NCI-H748 (cell line): ENCODE measurements at regions not wholly inside any gene's neighbourhood (a gene's known extent, or its start where the extent isn't known, plus 50 kb on each side); places are given as distances from the start of the nearest gene placed in this dataset.

ENCODE experiments used
- DNase-seq: peaks from one replicate; lab custom pipeline; 2025; ENCODE audit not compliant: unreplicated experiment; lab: John Stamatoyannopoulos, UW

DNA sequence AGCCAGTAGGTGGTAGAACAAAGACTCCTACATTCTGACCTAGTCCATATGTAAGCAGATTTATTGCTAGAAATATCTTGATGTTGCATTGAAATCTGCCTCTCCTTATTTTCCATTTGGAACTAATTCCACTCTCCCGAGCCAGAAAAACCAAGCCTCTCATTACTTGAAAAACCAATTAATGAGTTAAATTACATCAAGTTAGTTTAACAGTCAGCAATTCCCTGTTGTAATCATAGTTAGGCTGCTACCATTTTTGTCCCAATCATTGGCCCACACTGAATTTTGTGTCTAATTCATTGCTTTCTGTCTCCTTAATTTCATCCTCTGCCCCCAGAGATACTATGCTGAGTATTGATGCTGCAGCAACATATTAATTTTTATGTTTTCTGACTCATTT is 168.3 kb upstream of the TNP1 start:
- no peak for DNase-seq

DNA sequence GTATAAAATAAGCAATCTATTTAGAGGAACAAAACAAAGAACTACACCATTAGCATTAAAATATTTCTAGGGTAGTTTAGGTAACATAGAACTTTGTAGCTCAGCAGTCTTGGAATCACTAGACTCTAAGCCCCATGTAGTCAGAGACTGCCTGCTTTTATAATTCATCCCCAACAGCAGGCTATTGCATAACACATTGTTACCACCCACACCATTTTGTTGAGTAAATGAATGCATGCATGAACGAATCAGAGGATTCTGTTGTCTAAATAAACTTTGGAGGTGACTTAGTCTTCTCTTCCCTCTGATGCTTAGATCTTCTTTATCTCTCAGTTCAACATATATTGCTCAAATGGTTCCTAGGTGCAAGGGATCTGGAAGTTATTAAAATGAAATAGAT is 167.6 kb upstream of the TNP1 start:
- no peak for DNase-seq

DNA sequence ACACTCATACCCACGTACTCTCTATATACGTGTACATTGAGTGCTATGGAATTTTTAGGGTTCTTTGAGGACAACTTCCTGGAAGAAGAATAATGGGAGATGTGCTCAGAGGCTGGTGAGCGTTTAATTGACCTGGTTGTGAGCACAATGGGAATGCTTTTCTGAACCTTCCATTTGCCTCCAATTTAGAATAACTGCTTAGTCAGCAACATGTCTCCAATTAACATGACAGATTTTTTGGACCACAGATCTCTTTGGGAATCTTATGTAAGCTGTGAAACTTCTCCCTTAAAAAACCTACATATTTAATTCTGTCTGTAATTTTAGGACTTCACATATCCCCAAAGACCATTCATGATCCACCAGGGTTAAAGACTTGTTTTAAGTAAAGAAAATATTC is 166.7 kb upstream of the TNP1 start:
- no peak for DNase-seq

DNA sequence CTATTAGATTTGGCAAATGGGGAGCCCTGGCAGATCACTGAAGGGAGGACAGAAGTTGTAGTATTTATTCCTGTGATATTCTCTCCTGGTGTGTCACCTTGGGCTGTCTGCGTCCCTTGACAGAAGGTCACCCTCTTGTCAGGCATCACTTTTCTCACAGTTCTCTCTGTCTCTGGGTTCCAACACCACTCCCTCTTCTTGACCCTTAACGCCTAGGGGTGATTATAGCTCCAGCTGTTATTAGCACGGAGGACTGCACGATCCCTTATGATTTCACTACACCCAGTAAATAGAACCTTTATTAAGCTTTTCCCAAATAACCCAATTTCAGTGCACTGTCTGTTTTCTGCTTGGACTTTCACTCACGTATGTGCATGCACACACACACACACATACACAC is 166.3 kb upstream of the TNP1 start:
- no peak for DNase-seq

DNA sequence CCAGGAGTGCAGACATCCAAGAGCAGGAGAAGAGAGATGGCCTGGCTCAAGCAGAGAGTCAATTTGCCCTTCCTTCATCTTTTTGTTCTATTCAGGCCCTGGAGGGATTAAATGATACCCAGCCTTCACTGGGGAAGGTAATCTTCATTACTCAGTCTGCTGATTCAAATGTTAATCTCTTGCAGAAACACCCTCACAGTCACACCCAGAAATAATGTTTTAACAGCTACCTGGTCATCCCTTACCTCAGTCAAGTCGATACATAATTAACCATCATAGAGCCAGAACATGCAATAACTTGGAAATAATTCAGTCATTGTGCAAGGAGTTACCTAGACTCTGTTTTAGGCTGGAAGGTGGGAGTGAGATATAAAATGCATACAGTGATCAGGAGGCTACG is 163.7 kb upstream of the TNP1 start:
- no peak for DNase-seq

DNA sequence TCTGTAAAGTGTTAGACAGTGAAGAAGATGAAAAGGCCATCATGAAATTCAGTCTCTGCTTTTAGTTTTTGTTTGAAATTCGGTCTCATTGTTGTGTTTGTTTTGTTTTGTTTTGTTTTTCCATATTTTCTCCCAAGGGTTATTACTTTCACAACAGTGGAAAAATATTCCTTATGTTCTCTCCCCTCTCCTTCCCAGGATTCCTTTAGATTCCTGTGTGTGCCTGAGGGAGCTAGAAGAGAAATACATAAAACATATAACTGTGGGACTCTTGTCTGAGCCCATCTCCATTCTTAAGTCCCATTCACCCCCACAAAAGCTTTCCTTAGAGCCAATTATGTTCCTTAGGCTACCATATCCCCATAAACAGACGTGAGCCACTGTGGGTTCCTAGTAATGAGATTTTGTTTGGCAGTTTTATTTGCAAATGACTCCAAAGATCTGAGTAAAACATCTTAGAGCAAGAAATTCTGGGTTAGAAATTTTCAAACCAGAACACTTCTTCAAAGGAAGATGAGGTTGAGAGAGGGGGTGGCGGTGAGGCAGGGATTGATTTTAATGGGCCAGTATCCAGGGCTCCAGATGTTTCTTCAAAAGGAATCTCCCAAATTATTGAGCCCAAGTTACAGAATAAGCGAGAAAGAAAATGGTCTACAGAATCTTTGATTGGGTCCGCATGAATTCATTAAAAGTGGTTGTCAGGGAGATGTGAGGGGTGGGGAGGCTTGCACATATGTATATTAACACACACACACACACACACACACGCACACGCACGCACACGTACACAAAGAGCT is 157.8 kb upstream of the TNP1 start:
- no peak for DNase-seq

DNA sequence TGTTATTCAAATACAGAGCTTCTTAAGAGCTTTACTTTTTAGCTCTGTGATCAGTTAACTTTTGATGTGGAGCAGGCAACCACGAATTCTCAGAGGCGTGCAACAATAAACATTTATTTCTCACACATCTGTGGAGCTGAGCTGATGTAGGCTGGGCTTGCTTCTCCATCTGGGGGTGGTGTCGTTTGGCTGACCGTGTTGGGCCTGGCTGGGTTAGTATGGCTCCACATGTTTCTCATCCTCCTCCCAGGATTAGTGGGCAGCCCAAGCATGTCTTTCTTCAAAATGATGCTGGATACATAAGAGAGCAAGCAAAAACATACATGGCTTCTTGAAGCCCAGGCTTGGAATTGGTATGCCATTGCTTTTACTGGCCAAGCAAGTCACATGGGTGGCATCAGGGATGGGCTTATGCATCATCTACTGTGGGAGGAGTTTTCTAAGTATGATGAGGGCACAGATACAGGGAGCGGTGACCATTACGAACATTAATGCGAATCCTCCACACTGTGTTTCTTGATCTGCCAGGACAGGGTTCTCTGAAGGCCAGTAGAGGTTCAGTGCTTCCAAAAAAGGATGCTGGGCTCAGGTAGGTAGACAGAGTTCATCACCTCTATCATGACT is 157.0 kb upstream of the TNP1 start:
- DNase-seq = no peak

DNA sequence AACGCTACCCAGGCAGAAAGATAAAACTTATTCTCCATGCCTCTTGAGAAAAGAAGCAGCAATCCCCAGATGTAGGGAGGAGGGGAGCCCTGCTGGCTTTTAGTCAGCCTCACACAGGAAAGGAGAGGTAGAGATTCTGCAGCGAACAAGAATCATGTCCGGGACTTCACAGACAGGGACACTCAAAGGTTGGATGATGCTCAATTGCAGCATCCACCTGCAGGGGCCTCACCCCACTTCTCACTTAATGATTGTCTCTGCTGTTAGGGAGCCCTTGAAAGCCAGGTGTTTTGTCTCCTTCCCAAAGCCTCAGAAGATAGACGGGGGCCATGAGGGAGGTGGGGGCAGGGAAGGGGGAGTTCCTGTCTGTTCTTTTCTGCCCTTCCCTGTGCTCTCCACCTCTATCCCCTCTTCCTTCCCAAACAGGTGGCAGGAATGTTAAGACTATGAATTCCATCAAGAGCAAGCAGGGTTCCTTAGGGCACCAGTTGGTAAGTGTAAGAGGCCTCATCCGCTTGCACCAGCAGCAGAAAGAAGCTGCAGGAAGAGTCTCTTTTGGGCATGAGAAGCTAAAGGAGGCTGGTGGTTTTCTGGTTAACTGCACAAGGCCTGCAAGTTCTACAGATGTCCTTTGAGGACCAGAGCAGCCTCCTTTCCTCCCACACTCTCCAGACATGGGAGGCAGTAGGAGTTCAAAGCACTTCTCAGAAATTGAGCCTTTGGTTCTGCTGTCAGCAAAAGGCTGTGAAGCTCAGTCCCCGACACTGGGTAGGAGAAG is 154.7 kb upstream of the TNP1 start:
- no peak for DNase-seq

DNA sequence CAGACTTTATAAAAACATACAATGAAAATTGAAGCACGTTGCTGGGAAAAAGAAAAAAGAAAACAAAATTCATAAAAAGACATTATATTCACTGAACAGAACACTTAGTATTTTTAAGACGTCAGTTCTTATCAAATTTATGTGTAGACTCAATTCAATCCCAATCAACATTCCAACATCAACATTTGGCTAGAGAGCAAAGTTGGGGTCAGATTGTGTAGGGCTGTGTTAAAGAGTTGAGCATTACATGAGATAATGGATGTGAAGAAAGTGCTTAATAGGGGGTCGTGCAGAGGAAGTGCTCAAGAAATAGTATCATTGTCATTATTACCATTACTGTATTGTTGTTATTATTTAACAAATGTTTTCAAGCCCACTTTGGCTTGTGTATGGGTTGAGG is 154.1 kb upstream of the TNP1 start:
- DNase-seq = no peak

DNA sequence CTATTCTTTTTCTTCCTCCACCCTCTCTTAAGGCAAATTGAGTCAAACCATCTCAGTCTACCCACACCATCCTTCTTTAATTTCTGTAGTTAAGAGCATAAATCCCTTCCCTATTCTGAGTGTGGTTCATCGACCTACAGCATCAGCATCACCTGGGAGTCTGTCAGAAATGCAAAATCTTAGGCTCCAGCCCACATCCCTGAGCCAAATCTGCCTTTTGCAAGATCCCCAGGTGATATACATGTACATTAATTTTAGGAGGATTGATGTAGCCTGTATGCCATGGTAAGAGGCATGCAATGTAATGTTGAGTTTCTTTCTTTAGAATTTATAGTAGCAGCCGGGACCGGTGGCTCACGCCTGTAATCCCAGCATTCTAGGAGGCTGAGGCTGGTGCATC is 151.7 kb upstream of the TNP1 start:
- no peak for DNase-seq

DNA sequence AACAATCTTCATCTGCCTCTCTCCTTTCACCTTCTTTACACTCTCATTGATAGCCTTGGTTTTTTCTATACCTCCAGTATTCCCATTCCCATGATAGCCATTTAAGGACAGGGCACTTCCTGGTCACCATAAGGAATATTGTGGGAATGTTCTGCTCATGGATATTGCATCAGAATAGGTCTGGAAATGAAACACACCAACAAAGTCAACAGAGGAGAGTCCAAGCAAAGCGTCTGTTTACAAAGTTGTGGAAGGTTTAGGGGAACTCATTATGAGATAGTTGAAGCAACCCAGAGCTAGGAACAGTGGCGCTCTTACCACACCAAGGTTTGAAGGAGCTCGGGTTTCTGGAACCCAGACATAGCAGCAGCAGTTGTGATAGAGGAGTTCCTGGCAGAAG is 150.3 kb upstream of the TNP1 start:
- DNase-seq = no peak

DNA sequence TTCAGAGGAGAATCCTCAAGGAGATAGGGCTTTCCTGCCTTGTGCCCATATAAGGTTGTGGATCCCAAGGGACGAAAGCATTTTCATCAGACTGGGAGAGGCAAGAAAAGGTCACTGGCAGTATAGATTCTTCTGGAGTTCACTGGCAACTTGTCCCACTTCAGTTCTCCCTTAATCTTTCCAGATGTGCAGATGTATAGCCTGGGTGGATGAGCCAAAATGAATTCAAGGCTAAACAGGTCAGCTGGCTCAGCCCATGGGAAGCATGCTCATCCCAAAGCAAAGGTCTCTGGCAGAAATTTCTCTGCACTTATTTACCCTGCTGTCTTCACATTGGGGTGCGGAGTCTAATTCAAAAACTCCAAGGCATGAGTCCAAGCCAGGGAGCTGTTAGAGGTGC is 148.9 kb upstream of the TNP1 start:
- DNase-seq = no peak

DNA sequence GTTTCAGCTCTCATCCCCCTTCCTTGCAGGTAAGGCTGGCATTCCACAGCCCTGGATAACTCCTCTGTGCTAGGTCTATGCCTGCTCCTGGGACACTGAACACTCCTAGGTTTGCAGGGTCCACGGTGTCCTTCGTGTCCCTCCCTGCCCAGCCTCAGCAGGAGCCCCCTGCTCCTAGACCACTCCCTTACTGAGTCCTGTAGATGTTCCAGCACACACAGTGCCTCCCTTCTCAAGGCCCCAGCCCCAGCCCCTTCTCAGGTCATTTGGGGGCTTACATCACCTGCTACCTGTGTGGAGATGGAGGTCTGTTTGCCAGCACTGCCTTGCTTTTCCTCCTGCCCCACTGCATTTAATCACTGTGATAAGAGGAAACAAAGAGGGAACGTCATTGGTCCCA is 146.4 kb upstream of the TNP1 start:
- no peak for DNase-seq

DNA sequence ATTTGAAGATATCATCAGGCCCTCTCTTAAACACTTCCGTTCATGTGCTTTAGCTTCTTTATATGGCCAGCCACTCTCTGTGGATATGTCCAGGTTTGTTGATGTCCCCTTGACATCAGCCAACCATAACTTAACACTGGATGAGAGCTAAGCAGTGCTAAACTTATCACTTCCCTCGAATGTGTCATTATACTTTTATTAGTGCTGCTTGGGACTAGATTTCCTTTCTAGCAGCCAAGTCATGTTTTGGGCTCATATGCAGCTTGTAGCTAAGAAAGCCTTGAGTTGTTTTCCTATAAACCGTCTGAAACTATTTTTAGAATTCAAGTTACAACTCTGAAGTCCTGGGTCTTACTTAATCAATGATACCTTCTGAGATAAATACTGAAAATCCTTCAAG is 144.8 kb upstream of the TNP1 start:
- DNase-seq = no peak

DNA sequence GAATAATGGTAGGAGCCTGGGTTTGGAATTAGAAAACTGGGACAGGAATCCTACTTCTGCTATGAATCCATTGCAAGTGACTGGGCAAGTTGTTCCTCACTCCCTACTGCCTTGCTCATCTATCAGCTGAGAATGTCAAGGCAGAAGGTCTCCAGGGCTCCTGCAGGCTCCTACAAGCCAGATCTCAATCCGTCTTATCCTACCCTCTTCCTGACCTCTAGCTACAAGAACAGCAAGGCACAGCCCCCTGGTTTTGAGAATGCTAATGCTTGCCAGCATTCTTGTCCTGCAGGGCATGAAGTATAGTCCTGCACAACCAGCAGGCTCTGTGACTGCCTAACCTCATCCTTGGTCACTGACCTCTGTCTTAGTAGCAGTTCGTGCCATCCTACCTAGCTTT is 141.9 kb upstream of the TNP1 start:
- DNase-seq = no peak

DNA sequence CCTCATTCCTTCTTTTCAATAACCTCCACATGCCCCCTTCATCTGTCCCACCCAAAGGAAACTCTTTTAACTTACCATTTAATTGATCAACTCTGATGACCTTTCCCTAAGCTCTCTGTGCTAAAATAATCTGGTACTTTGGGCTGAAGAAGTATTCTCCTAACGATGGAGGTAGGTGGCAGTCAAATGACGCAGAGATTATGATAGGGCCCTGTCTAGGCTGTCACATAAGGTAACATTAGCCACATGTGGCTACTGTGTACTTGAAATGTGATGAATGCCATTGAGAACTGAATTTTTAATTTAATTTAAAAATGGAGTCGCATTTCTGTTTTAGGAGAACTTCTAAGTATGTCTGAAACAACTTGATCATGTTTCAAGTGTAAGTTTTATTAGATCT is 140.5 kb upstream of the TNP1 start:
- DNase-seq = no peak

DNA sequence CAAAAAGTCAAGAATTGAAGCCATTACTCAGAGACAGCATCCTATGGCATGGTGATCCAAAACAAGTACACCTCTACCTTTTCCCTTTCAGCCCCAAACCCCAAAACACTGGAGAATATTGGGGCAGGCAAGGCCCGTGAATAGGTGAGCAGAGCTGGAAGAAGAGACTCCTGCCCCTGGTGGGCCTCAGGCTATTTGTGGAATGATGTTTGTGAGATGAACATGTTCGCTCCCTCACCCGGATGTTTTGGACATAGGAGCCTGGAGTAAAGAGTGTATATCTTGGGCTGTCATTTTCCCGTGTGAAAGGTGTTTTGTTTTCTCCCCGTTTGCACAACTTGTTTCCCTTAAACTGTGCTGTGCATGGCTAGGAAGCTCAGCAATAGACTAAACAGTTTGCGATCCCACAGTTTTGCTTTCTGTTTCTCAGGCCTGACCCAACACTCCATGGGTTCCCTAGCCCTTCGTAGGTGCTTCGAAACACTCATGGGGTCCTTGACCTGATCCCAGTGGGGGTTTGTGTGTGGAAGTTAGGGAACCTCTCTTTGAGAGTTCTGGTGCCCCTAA is 136.5 kb upstream of the TNP1 start:
- no peak for DNase-seq

DNA sequence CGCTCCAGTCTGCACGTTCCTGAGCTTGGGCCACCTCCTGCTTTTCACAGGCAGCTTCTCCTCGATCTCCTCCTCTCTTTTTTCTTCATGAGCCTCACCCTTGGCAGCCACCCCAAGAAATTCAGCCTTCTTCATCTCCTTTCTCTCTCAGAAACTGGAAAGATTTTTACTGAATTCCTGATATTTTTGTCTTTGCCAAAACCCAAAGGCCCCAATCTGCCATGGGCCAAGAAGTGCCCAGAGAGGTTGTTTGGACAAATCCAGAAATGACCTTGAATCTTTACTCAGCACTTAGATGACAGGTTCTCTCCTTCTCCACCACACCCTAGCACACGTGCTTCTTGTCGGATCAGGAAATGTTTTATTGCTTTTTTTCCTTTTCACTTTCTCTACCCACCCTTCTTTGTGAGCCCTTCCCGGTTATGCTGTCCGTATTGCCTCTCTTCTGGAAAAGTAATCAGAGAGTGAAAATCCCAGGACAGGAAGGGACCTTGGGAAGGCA is 134.5 kb upstream of the TNP1 start:
- no peak for DNase-seq

DNA sequence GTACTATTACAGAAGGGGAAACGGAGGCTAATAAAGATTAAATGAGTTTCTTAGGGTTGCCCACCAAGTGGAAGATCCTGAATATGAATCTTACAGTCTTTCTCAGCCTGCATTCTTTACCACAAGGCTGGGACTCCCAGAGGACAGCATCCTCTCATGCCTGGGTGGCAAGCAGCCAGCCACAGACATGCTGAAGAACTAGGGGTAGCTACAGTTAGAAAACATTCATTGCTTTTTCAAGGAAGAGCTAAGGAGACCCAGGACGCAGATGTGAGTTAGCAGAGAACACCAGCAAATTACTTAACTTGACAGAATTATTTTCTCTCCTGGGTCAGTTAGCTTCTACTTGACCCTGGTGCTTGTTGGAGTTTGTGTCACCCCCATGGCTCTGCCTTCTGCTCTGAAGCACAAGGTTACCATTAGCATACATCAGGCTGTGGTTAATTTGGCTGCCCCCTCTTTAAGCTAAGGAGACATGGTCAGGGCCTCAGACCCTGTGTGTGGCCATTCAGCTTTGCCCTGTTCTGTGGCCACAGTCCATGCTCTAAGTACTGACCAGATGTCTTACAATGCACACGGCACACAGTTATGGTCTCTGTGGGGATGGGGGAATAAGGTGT is 132.3 kb upstream of the TNP1 start:
- DNase-seq = no peak

DNA sequence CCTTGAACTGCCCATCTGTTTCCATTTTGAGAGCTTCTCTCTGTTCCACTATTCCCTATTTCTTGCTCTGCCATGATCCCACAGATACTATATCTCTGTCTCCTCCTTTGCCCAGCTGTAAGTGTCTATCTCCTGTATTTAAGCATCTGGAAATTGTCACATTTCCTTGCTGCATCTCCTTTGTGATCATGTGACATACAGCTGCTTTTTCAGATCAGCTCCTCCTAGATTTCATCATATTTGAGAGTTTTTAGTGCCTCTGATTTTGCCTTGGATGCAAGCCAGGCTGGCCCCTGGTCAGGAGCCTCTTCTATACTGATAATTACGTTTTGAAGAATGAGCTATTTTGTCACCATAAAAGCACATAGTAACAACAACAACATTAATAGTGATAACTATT is 131.7 kb upstream of the TNP1 start:
- DNase-seq = peak; percentile 50
